ENCODE measurements at regions not wholly inside any gene's neighbourhood (a gene's known extent, or its start where the extent isn't known, plus 50 kb on each side); places are given as distances from the start of the nearest gene placed in this dataset.

DNA sequence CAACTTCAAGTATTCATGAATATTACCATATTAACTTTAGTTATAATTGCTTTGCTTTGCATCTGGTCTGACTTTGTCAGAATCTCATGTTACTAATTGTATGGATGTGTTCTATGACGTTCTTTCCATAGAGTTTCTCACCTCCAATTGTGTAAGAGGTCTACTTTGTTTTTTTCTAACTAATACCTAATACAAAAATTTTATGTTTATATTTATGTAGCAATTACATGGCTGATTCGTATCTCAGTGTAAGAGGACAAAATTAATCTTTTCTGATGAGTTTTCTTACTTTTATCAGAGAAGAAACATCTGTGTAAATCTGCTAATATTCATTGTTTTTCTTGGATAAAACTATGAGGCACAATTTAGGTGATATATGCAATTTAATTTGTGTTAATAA lies 224.8 kb upstream of the B3GALT2 start:
- no peak for TF ChIP-seq POLR2AphosphoS5 (IDR thresholded peaks at IDR 0.05; ENCODE audit: low read depth, low read length)
- TF ChIP-seq POLR2A (IDR thresholded peaks at IDR 0.05; ENCODE audit: low read depth, low read length): no peak
- TF ChIP-seq TAF1 (IDR thresholded peaks at IDR 0.05; ENCODE audit: low read depth, low read length): no peak
- TF ChIP-seq POU2F2 (IDR thresholded peaks at IDR 0.05; ENCODE audit: low read depth, low read length): no peak
